Fibroblast of upper back skin (primary cell): ENCODE measurements at regions not wholly inside any gene's neighbourhood (a gene's known extent, or its start where the extent isn't known, plus 50 kb on each side); places are given as distances from the start of the nearest gene placed in this dataset.
"Not testable (repeated sequence)": the region's sequence is repeated elsewhere in the genome, so short reads cannot be mapped to it uniquely, and the experiment has no call there.

Experiments
- DNase-seq: peaks from one replicate; pipeline ENCODE4 v3.0.0-alpha.2; 2013

GRCh38 chr22:26770624-26771023, 113.2 kb downstream of the MIAT start:
- DNase-seq: peak; percentile 37

GRCh38 chr22:26773054-26773453, 115.7 kb downstream of the MIAT start:
- not testable (repeated sequence) for DNase-seq

- no peak for DNase-seq
These were observed 118.0 kb downstream of the MIAT start for GRCh38 chr22:26775394-26775793.

- DNase-seq: peak; percentile 29
These were observed 119.9 kb downstream of the MIAT start for GRCh38 chr22:26777156-26777801.

- DNase-seq: no peak
These were observed 121.0 kb downstream of the MIAT start for GRCh38 chr22:26778372-26778771.

GRCh38 chr22:26779108-26779507, 121.7 kb downstream of the MIAT start:
- DNase-seq: no peak

- no peak for DNase-seq
These were observed 122.5 kb downstream of the MIAT start for GRCh38 chr22:26779929-26780328.

GRCh38 chr22:26780521-26780920, 123.1 kb downstream of the MIAT start:
- no peak for DNase-seq

GRCh38 chr22:26781062-26781461, 123.7 kb downstream of the MIAT start:
- no peak for DNase-seq

GRCh38 chr22:26781596-26781995, 124.2 kb downstream of the MIAT start:
- DNase-seq: no peak

- DNase-seq: peak; percentile 28
These were observed 126.5 kb downstream of the MIAT start for GRCh38 chr22:26783885-26784284.

- DNase-seq: no peak
These were observed 127.4 kb downstream of the MIAT start for GRCh38 chr22:26784772-26785171.

GRCh38 chr22:26785932-26786331, 128.5 kb downstream of the MIAT start:
- no peak for DNase-seq

GRCh38 chr22:26786398-26786797, 129.0 kb downstream of the MIAT start:
- DNase-seq: no peak

- DNase-seq: no peak
These were observed 132.6 kb downstream of the MIAT start for GRCh38 chr22:26789951-26790350.

GRCh38 chr22:26792522-26792921, 135.1 kb downstream of the MIAT start:
- no peak for DNase-seq

GRCh38 chr22:26796785-26797184, 139.4 kb downstream of the MIAT start:
- DNase-seq: no peak

GRCh38 chr22:26797910-26798309, 140.5 kb downstream of the MIAT start:
- DNase-seq: no peak

GRCh38 chr22:26798462-26799065, 141.2 kb downstream of the MIAT start:
- DNase-seq: no peak

- no peak for DNase-seq
These were observed 143.5 kb downstream of the MIAT start for GRCh38 chr22:26800858-26801257.

GRCh38 chr22:26801449-26801848, 144.1 kb downstream of the MIAT start:
- DNase-seq: no peak

- DNase-seq: no peak
These were observed 146.9 kb downstream of the MIAT start for GRCh38 chr22:26804315-26804714.

- peak; percentile 76 for DNase-seq
These were observed 147.6 kb downstream of the MIAT start for GRCh38 chr22:26804911-26805539.

GRCh38 chr22:26806445-26807175, 149.2 kb downstream of the MIAT start:
- DNase-seq: no peak
